WERI-Rb-1 (cell line): ENCODE measurements at regions not wholly inside any gene's neighbourhood (a gene's known extent, or its start where the extent isn't known, plus 50 kb on each side); places are given as distances from the start of the nearest gene placed in this dataset.

Experiments used
- DNase-seq: peaks from one replicate; pipeline ENCODE4 v3.0.0-alpha.2; 2020
- H3K27ac ChIP-seq: fragments of 250-450 bp; sonication (Bioruptor Pico); 2 replicates; pipeline ENCODE4 v1.5.1; 2020; ENCODE audit warnings: mild to moderate bottlenecking, moderate library complexity
- H3K27me3 ChIP-seq: fragments of 250-450 bp; sonication (Bioruptor Pico); 2 replicates; pipeline ENCODE4 v1.5.1; 2021; ENCODE audit warnings: mild to moderate bottlenecking, low read depth, moderate library complexity; ENCODE audit not compliant: insufficient read depth, severe bottlenecking
- H3K36me3 ChIP-seq: fragments of 250-450 bp; sonication (Bioruptor Pico); 2 replicates; pipeline ENCODE4 v1.5.1; 2020; ENCODE audit warnings: mild to moderate bottlenecking, moderate library complexity
- H3K4me3 ChIP-seq: 2 replicates; pipeline ENCODE4 v1.5.1; 2011; ENCODE audit warnings: low read depth, mild to moderate bottlenecking, control low read depth, low read length
- H3K9me3 ChIP-seq: fragments of 250-450 bp; sonication (Bioruptor Pico); 2 replicates; pipeline ENCODE4 v1.5.1; 2021; ENCODE audit warnings: mild to moderate bottlenecking, moderate library complexity; ENCODE audit not compliant: severe bottlenecking
- CTCF ChIP-seq: IDR thresholded peaks from 2 replicates; pipeline ENCODE4 v1.5.1; 2011; ENCODE audit warnings: low read depth, mild to moderate bottlenecking, control low read depth, inconsistent platforms, low read length

DNA sequence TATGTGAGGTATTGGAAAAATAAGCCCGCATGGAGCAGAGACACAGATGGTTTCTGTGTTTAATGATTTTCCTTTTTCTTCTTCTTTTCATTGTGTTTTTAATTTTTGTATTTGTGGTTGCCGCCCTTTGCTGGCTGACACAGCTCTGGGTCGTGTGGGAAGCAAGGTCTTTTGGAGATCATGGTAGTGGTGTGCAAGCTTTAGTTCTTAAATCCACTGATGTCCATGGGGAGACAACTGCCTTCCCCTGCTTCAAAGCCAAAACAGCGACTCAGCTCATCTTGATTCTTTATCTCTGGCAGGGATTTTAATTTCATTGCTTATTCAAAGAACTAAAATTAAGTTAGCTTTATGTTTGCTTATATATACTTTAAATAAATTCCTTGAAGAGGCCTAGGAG lies 711.3 kb upstream of the SGCG start:
- Histone ChIP-seq H3K36me3 (no peaks in the 10 kb centered on the region), H3K27me3 (peaks cover 79% of the 10 kb centered on the region), H3K4me3 (no peak overlapping the region), H3K27ac (no peak overlapping the region), H3K9me3 (no peaks in the 10 kb centered on the region)
- no peak for DNase-seq
- TF ChIP-seq CTCF: no peak

GRCh38 chr13:22470075-22470474 lies 710.7 kb upstream of the SGCG start:
- no peak for TF ChIP-seq CTCF
- Histone ChIP-seq H3K27ac (no peak overlapping the region), H3K4me3 (no peak overlapping the region), H3K36me3 (no peaks in the 10 kb centered on the region), H3K9me3 (no peaks in the 10 kb centered on the region), H3K27me3 (peaks cover 75% of the 10 kb centered on the region)
- DNase-seq: no peak

- no peak overlapping the region for H3K27ac ChIP-seq
- no peaks in the 10 kb centered on the region for H3K36me3 ChIP-seq
- TF ChIP-seq CTCF: no peak
- H3K27me3 ChIP-seq: peaks cover 54% of the 10 kb centered on the region
- DNase-seq: no peak
- H3K4me3 ChIP-seq: no peak overlapping the region
- no peaks in the 10 kb centered on the region for H3K9me3 ChIP-seq
These were observed 698.2 kb upstream of the SGCG start for GRCh38 chr13:22482496-22483000.

DNA sequence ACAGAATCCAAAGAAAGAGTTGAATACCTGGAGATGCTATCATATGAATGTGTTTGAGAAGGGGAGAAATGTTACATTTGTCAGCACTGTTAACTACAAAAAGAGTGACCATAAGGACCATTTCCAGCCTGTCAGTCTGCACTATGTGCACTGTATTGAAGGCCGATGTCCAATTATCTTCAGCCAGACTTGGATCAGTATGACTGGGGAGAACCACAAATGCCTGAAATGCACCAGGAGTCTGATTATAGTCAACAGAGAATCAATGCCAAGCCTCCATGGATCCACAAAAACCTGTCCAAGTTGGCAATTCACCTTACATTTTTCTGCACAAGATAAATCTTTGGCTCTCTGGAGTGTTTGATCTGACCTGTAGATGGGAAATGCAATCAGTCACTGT lies 697.5 kb upstream of the SGCG start:
- no peak for DNase-seq
- Histone ChIP-seq H3K27ac (no peak overlapping the region), H3K36me3 (no peaks in the 10 kb centered on the region), H3K9me3 (no peaks in the 10 kb centered on the region), H3K4me3 (no peak overlapping the region), H3K27me3 (peaks cover 56% of the 10 kb centered on the region)
- no peak for TF ChIP-seq CTCF

GRCh38 chr13:22486490-22486889 lies 694.3 kb upstream of the SGCG start:
- TF ChIP-seq CTCF: no peak
- Histone ChIP-seq H3K4me3 (no peak overlapping the region), H3K36me3 (no peaks in the 10 kb centered on the region), H3K27me3 (peaks cover 44% of the 10 kb centered on the region), H3K9me3 (no peaks in the 10 kb centered on the region), H3K27ac (no peak overlapping the region)
- no peak for DNase-seq

DNA sequence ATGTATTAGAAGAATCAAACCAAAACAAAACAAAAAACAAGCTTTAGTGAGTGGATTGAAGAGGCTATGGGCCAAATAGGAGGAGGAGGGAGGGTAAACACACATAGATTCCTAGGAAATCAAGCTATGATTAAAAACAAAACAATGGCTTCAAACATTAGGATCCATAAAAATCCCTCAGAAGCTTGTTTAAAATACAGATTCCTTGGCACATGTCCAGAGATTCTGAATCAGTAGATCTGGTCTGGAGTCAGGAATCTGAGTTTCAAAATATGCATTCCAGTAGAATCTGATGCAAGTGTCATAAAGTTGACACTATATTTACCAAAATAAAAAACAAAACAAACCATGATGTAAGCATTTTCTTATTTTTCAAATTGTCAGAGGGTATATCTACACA lies 692.8 kb upstream of the SGCG start:
- Histone ChIP-seq H3K9me3 (no peaks in the 10 kb centered on the region), H3K4me3 (no peak overlapping the region), H3K27me3 (peaks cover 31% of the 10 kb centered on the region), H3K27ac (no peak overlapping the region), H3K36me3 (no peaks in the 10 kb centered on the region)
- DNase-seq: no peak
- TF ChIP-seq CTCF: no peak
